ENCODE measurements at regions not wholly inside any gene's neighbourhood (a gene's known extent, or its start where the extent isn't known, plus 50 kb on each side); places are given as distances from the start of the nearest gene placed in this dataset.

GRCh38 chr2:53103679-53104078 is 663.9 kb upstream of the CHAC2 start:
- H3K4me3 Mint-ChIP-seq (ENCODE audit: low read depth): no peak overlapping the region
- H3K4me1 Mint-ChIP-seq (ENCODE audit: low read depth): peaks cover 18% of the 10 kb centered on the region
- DNase-seq (ENCODE audit: low spot score, unreplicated experiment): no peak
- no peaks in the 10 kb centered on the region for H3K36me3 Mint-ChIP-seq (ENCODE audit: insufficient read depth)
- H3K9me3 Mint-ChIP-seq (ENCODE audit: low read depth): peaks cover 10% of the 10 kb centered on the region
- TF ChIP-seq CTCF (IDR thresholded peaks at IDR 0.05; ENCODE audit: unreplicated experiment): no peak
- no peaks in the 10 kb centered on the region for H3K27me3 Mint-ChIP-seq
- peak overlapping the region; percentile 94 for H3K27ac Mint-ChIP-seq

GRCh38 chr2:53098696-53099078 is 668.9 kb upstream of the CHAC2 start:
- H3K9me3 Mint-ChIP-seq (ENCODE audit: low read depth): no peaks in the 10 kb centered on the region
- H3K4me3 Mint-ChIP-seq (ENCODE audit: low read depth): no peak overlapping the region
- DNase-seq (ENCODE audit: low spot score, unreplicated experiment): no peak
- H3K36me3 Mint-ChIP-seq (ENCODE audit: insufficient read depth): no peaks in the 10 kb centered on the region
- H3K27me3 Mint-ChIP-seq: peaks cover 9% of the 10 kb centered on the region
- peaks cover 23% of the 10 kb centered on the region for H3K4me1 Mint-ChIP-seq (ENCODE audit: low read depth)
- H3K27ac Mint-ChIP-seq: no peak overlapping the region
- TF ChIP-seq CTCF (IDR thresholded peaks at IDR 0.05; ENCODE audit: unreplicated experiment): no peak

- Mint-ChIP-seq H3K27ac (peak overlapping the region; percentile 33), H3K9me3 (ENCODE audit: low read depth) (no peaks in the 10 kb centered on the region), H3K36me3 (ENCODE audit: insufficient read depth) (no peaks in the 10 kb centered on the region), H3K27me3 (peaks cover 18% of the 10 kb centered on the region), H3K4me1 (ENCODE audit: low read depth) (peaks cover 17% of the 10 kb centered on the region), H3K4me3 (ENCODE audit: low read depth) (no peak overlapping the region)
- no peak for DNase-seq (ENCODE audit: low spot score, unreplicated experiment)
- TF ChIP-seq CTCF (IDR thresholded peaks at IDR 0.05; ENCODE audit: unreplicated experiment): no peak
Observed at GRCh38 chr2:53096351-53096750, 671.3 kb upstream of the CHAC2 start.

- no peak for DNase-seq (ENCODE audit: low spot score, unreplicated experiment)
- H3K9me3 Mint-ChIP-seq (ENCODE audit: low read depth): no peaks in the 10 kb centered on the region
- H3K36me3 Mint-ChIP-seq (ENCODE audit: insufficient read depth): no peaks in the 10 kb centered on the region
- peaks cover 23% of the 10 kb centered on the region for H3K27me3 Mint-ChIP-seq
- H3K4me3 Mint-ChIP-seq (ENCODE audit: low read depth): no peak overlapping the region
- TF ChIP-seq CTCF (IDR thresholded peaks at IDR 0.05; ENCODE audit: unreplicated experiment): no peak
- peaks cover 17% of the 10 kb centered on the region for H3K4me1 Mint-ChIP-seq (ENCODE audit: low read depth)
- no peak overlapping the region for H3K27ac Mint-ChIP-seq
Observed at GRCh38 chr2:53095664-53096063, 671.9 kb upstream of the CHAC2 start.

DNA sequence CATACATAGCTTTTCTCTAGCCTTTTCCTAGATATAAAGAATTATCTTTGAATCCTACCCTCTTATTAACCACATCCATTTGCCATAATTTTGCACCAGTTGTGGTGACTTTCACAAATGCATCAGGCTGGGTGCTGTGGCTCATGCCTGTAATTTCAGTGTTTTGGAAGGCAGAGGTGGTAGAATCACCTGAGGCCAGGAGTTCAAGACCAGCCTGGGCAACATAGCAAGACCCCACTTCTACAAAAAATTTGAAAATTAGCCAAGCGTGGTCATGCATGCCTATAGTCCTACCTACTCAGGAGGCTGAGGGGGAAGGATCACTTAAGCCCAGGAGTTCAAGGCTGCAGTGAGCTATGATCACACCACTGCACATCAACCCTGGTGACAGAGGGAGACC is 672.4 kb upstream of the CHAC2 start:
- DNase-seq (ENCODE audit: low spot score, unreplicated experiment): no peak
- no peak overlapping the region for H3K4me3 Mint-ChIP-seq (ENCODE audit: low read depth)

More for the DNA sequence above, 672.4 kb upstream of the CHAC2 start:
- no peak overlapping the region for H3K27ac Mint-ChIP-seq
- no peaks in the 10 kb centered on the region for H3K36me3 Mint-ChIP-seq (ENCODE audit: insufficient read depth)
- H3K4me1 Mint-ChIP-seq (ENCODE audit: low read depth): peaks cover 17% of the 10 kb centered on the region
- H3K27me3 Mint-ChIP-seq: peaks cover 26% of the 10 kb centered on the region
- no peak for TF ChIP-seq CTCF (IDR thresholded peaks at IDR 0.05; ENCODE audit: unreplicated experiment)
- H3K9me3 Mint-ChIP-seq (ENCODE audit: low read depth): no peaks in the 10 kb centered on the region

Data from progenitor cell of endocrine pancreas (in vitro differentiated cells).